ENCODE measurements at regions not wholly inside any gene's neighbourhood (a gene's known extent, or its start where the extent isn't known, plus 50 kb on each side); places are given as distances from the start of the nearest gene placed in this dataset.

DNA sequence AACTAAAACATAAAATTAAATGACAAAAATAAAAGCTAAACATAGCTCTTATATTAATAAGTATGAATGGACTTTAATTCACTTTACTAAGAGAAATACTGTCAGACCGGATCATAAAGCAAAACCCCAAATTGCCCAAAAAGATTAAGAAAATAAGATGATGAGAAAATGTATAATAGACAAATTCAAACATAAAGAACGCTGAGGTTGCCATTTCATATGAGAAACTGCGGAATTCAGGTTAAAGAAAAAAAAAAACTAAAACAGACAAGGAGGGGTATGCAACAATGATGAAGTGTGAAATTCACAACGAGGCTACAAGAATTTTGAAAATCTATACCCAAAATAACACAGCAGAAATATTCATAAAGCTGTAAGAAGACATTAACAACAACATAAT, 133.6 kb upstream of the JUN start:
- no peaks in the 10 kb centered on the region for H3K27me3 Mint-ChIP-seq (ENCODE audit: unreplicated experiment)
- no peak overlapping the region for H3K4me3 Mint-ChIP-seq (ENCODE audit: unreplicated experiment)
- peaks cover 6% of the 10 kb centered on the region for H3K4me1 Mint-ChIP-seq (ENCODE audit: unreplicated experiment)
- TF ChIP-seq, protein P1, sequence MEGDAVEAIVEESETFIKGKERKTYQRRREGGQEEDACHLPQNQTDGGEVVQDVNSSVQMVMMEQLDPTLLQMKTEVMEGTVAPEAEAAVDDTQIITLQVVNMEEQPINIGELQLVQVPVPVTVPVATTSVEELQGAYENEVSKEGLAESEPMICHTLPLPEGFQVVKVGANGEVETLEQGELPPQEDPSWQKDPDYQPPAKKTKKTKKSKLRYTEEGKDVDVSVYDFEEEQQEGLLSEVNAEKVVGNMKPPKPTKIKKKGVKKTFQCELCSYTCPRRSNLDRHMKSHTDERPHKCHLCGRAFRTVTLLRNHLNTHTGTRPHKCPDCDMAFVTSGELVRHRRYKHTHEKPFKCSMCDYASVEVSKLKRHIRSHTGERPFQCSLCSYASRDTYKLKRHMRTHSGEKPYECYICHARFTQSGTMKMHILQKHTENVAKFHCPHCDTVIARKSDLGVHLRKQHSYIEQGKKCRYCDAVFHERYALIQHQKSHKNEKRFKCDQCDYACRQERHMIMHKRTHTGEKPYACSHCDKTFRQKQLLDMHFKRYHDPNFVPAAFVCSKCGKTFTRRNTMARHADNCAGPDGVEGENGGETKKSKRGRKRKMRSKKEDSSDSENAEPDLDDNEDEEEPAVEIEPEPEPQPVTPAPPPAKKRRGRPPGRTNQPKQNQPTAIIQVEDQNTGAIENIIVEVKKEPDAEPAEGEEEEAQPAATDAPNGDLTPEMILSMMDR (IDR thresholded peaks at IDR 0.05) = no peak
- no peak for DNase-seq (ENCODE audit: extremely low spot score, unreplicated experiment)
- H3K36me3 Mint-ChIP-seq (ENCODE audit: unreplicated experiment) = no peaks in the 10 kb centered on the region
- H3K9me3 Mint-ChIP-seq (ENCODE audit: unreplicated experiment) = peaks cover 8% of the 10 kb centered on the region
- H3K27ac Mint-ChIP-seq (ENCODE audit: unreplicated experiment) = no peak overlapping the region

DNA sequence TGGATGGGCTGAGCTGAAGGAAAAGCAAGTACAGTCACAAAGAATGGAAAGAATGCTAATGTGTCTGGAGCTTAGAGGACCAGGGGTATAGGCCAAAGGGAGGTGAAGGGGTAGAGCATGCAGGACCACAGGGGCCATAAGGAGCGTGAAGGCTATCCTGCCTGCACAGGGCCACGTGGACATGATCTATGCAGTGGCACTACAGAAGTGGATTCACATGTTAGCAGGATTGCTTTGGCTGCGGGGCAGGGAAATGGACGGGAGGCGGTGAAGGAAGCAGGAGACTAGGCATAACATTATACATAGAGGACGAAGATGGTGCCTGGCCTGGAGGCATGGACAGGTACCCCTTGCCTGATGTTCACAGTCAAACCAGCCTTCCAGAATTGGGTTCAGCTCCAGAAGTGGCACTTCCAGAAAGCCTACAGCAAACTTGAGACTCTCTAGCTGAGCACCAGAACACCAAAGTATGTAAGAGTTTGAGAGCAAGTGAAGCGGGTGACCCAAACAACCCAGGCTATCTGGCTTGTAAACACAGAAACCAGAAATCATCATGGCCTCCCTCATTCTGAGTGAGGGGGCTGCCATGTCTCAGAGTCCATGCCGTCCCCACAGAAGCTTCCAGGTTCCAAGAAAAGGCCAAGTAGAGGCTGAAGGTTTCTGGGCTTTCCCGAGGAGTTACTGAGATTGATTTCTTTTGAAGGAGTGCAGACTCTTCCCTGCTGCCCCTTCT, 135.5 kb upstream of the JUN start:
- Mint-ChIP-seq H3K4me1 (ENCODE audit: unreplicated experiment) (peaks cover 11% of the 10 kb centered on the region), H3K9me3 (ENCODE audit: unreplicated experiment) (peaks cover 2% of the 10 kb centered on the region), H3K36me3 (ENCODE audit: unreplicated experiment) (no peaks in the 10 kb centered on the region), H3K27me3 (ENCODE audit: unreplicated experiment) (no peaks in the 10 kb centered on the region), H3K27ac (ENCODE audit: unreplicated experiment) (no peak overlapping the region), H3K4me3 (ENCODE audit: unreplicated experiment) (no peak overlapping the region)
- no peak for DNase-seq (ENCODE audit: extremely low spot score, unreplicated experiment)
- TF ChIP-seq, protein P1 (IDR thresholded peaks at IDR 0.05) = no peak

DNA sequence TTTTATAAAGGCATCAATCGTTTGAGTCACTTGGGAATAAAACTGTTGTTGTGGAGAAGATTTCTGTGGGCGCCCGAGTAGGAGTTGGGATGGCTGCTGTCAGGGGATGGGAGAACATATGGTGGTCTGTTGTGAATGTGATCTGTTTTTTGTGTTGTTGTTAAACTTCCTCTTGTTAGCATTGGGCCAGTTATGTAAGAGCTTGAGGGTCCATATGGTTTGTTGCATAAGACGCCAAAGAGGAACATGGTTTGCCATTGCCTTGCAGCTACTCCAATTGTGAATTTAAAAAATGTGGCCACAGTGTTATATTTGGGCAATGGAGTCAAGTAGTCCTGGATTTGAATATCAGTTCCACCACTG, 136.1 kb upstream of the JUN start:
- TF ChIP-seq, protein P1 (IDR thresholded peaks at IDR 0.05) = no peak
- Mint-ChIP-seq H3K9me3 (ENCODE audit: unreplicated experiment) (no peaks in the 10 kb centered on the region), H3K4me3 (ENCODE audit: unreplicated experiment) (no peak overlapping the region)

DNA sequence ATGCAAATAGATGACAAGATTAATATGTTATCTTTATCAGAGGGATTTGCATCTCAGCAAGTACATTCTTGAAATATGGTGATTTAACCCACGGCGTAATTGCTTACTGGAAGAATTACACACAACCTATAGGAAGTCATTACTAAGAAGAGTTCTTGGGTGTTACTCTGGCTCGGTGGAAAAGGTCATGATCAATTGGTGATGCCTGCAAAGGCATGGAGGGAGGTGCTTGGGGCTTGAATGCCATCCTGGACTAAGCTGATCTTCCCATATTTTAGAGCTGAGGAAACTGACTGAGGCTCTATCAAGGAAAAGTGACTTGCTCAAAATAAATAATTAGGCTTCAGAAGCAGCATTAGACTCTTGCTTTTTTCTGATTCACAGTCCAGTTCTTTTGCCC, 137.5 kb upstream of the JUN start:
- H3K9me3 Mint-ChIP-seq (ENCODE audit: unreplicated experiment) = no peaks in the 10 kb centered on the region
- TF ChIP-seq, protein P1 (IDR thresholded peaks at IDR 0.05) = no peak
- DNase-seq (ENCODE audit: extremely low spot score, unreplicated experiment) = no peak
- H3K4me1 Mint-ChIP-seq (ENCODE audit: unreplicated experiment) = peaks cover 11% of the 10 kb centered on the region
- no peak overlapping the region for H3K27ac Mint-ChIP-seq (ENCODE audit: unreplicated experiment)
- H3K36me3 Mint-ChIP-seq (ENCODE audit: unreplicated experiment) = no peaks in the 10 kb centered on the region
- no peaks in the 10 kb centered on the region for H3K27me3 Mint-ChIP-seq (ENCODE audit: unreplicated experiment)
- no peak overlapping the region for H3K4me3 Mint-ChIP-seq (ENCODE audit: unreplicated experiment)

More for the DNA sequence above, 136.1 kb upstream of the JUN start:
- no peaks in the 10 kb centered on the region for H3K27me3 Mint-ChIP-seq (ENCODE audit: unreplicated experiment)
- H3K36me3 Mint-ChIP-seq (ENCODE audit: unreplicated experiment) = no peaks in the 10 kb centered on the region
- H3K27ac Mint-ChIP-seq (ENCODE audit: unreplicated experiment) = no peak overlapping the region
- peaks cover 11% of the 10 kb centered on the region for H3K4me1 Mint-ChIP-seq (ENCODE audit: unreplicated experiment)
- no peak for DNase-seq (ENCODE audit: extremely low spot score, unreplicated experiment)

DNA sequence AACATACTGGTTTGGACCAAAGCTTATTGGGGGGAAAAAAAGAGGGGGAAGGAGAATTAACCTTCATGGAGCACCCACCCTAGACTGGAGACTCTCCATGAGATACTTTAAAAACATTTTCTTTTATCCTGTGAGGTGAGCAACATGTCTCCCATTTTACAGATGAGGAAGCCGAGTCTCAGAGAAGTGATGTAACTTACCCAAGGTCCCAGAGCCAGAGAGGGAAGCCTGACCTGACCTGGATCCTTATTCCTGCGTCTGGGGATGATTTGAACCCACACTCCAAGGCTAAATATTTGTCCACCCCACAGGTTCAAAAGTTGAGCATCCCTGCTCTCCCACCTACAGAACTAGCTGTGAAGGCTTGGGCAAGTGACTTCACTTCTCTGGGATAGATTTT, 137.9 kb upstream of the JUN start:
- no peak overlapping the region for H3K27ac Mint-ChIP-seq (ENCODE audit: unreplicated experiment)
- H3K4me3 Mint-ChIP-seq (ENCODE audit: unreplicated experiment) = no peak overlapping the region
- H3K36me3 Mint-ChIP-seq (ENCODE audit: unreplicated experiment) = no peaks in the 10 kb centered on the region
- H3K27me3 Mint-ChIP-seq (ENCODE audit: unreplicated experiment) = no peaks in the 10 kb centered on the region
- H3K4me1 Mint-ChIP-seq (ENCODE audit: unreplicated experiment) = peaks cover 11% of the 10 kb centered on the region
- TF ChIP-seq, protein P1 (IDR thresholded peaks at IDR 0.05) = no peak
- DNase-seq (ENCODE audit: extremely low spot score, unreplicated experiment) = no peak
- H3K9me3 Mint-ChIP-seq (ENCODE audit: unreplicated experiment) = no peaks in the 10 kb centered on the region

Data from osteocyte (in vitro differentiated cells).